GM12892 (cell line): ENCODE measurements at regions not wholly inside any gene's neighbourhood (a gene's known extent, or its start where the extent isn't known, plus 50 kb on each side); places are given as distances from the start of the nearest gene placed in this dataset.
"Not testable (repeated sequence)": the region's sequence is repeated elsewhere in the genome, so short reads cannot be mapped to it uniquely, and the experiment has no call there.

ENCODE experiments used
- DNase-seq: peaks from one replicate; pipeline ENCODE4 v3.0.0; 2011; ENCODE audit not compliant: insufficient read length
- FAIRE-seq: peaks from 2 replicates; lab custom pipeline; 2011; peaks lifted over from hg19 to GRCh38; lab: Jason Lieb, UNC
- POLR2A ChIP-seq: IDR thresholded peaks from 2 replicates; pipeline ENCODE4 v1.6.1; 2011; ENCODE audit warnings: low read depth, low read length, control low read depth
- POLR2AphosphoS5 ChIP-seq: IDR thresholded peaks from 2 replicates; pipeline ENCODE4 v1.6.1; 2011; ENCODE audit warnings: low read depth, low read length, control low read depth
- TAF1 ChIP-seq: IDR thresholded peaks from 2 replicates; pipeline ENCODE4 v1.6.1; 2011; ENCODE audit warnings: low read depth, mild to moderate bottlenecking, control low read depth, low read length, borderline replicate concordance

DNA sequence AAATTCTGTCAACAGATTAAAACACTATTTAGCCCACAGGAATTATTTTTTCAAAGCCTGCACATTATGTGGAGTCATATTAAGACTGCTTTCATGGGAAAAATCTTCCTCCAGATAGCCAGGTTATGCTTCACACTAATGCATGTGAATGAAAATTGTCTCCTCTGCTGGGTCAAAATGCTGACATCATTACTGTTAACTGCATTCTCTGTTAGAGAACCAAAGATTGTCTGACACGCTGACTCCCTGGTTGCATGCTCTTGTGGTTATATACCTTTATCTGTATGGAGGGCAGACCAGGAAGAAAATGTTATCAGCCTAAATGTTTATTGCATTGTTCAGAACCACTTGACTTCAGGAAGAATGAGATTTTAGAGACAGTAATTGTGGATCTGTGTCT lies 432.2 kb upstream of the MDGA2 start:
- FAIRE-seq: no peak

DNA sequence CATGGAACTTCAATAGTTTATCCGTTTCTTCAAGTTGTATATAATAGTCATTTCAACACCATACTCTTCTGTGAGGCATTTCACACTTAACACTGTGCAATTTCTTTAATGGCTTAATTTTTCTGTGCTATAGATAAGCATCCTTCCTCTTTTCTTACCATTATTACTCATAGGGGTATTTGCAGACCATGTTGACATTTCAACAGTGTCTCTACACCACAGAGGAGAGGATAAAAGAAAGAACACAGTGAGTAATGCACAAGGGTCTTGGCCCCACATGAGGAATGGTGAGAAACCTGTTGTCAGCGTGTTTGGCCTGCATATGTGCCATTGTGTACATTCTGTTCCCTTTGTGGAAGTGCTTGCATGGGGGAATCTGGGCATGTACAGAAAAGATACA lies 421.5 kb upstream of the MDGA2 start:
- no peak for FAIRE-seq
- TF ChIP-seq TAF1: no peak
- TF ChIP-seq POLR2AphosphoS5: no peak
- TF ChIP-seq POLR2A: no peak
- no peak for DNase-seq

More for the DNA sequence above, 432.2 kb upstream of the MDGA2 start:
- no peak for DNase-seq
- TF ChIP-seq POLR2A (no peak), TAF1 (no peak), POLR2AphosphoS5 (no peak)

DNA sequence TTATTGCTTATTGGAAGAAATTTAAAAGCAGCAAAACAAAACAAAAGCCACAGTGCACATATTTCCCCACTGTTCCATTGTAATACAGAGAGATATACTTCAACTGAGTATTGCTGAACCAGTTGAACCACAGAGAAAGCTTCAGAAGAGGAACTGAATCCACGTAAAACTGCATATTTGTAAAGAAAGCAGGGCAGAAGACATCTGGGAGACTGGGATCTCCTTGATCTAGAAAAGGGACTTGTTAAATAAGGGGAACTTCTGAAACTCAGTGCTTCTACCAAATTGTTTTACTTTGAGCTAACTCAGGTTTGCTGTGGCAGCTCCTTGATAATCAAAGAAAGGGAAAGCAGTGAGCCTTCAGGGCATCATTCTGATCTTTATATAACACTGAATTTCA lies 411.1 kb upstream of the MDGA2 start:
- TF ChIP-seq TAF1: no peak
- TF ChIP-seq POLR2A: no peak
- TF ChIP-seq POLR2AphosphoS5: no peak
- FAIRE-seq: no peak

DNA sequence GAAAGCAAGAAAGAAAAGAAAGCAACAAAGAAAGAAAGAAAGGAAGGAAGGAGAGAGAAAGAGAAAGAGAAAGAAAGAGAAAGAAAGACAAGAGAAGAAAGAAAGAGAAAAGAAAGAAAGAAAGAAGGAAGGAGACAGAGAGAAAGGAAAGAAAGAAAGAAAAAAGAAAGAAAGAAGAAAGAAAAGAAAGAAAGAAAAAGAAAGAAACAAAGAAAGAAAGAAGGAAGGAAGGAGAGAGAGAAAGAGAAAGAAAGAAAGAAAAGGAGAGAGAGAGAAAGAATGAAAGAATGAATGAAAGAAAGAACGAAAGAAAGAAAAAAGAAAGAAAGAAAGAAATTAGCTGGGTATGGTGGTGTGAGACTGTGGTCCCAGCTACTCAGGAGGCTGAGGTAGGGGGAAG lies 400.1 kb upstream of the MDGA2 start:
- no peak for DNase-seq

More for the DNA sequence above, 411.1 kb upstream of the MDGA2 start:
- DNase-seq: no peak

DNA sequence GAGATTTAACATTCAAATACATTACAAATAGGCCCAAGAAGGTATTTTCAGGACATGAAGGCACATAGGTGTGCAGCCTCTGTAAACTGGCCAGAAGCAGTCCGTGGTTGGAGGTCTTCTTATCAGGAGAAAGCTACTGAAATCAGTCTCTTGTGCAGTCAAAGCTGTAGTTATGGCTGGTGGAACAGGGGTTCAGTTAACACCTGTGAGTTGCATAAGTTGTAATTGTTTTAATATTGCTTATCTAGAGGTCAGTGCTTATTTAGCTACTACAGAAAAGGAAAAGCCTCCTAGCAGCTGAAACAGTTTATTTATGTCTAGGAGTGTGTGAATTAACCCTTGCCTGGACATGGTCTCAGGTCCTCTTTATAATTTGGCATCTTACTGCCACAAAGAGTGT lies 377.6 kb upstream of the MDGA2 start:
- TF ChIP-seq POLR2A (no peak), POLR2AphosphoS5 (no peak), TAF1 (no peak)
- FAIRE-seq (no peak), DNase-seq (no peak)

More for the DNA sequence above, 400.1 kb upstream of the MDGA2 start:
- FAIRE-seq: no peak
- no peak for TF ChIP-seq POLR2A
- TF ChIP-seq POLR2AphosphoS5: no peak
- no peak for TF ChIP-seq TAF1

DNA sequence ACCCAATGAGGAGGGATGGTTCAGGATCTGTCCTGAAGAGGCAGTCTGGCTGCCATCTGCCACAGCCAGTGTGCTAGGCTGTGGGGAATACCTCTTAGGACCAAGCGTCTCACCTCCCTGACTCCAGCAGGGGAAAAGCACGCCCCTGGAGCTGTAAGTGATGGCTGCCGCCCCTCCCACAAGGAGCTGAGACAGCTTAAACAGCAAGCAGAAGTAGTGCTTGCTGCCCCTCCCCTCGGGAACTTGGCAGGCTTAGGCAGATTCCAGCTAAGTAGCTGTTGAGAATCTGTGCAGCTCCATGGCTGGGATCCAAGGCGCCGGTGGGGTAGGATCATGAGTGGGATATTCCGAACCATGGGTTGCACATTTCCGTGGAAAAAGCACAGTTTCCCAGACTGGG lies 360.4 kb upstream of the MDGA2 start:
- FAIRE-seq: no peak
- TF ChIP-seq TAF1 (no peak), POLR2AphosphoS5 (no peak), POLR2A (no peak)
- DNase-seq: no peak

DNA sequence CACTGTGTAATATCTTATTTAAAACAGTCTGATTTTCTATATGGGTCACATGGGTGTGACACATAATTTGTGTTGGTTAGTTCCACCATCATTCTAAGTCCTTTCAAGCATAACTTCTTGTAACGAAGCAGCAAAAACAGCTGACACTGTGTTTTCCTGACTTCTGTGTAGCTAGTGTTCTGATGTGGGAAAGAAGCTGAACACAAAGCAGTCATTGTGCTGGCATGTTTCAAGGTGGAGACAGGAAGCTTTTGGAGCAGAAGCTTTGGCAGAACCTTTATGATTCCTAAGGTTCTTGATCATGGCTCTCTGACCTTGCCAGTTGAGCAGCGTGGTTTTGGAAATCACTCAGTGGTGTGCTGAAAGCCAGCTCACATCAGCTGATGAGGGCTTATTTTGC lies 351.7 kb upstream of the MDGA2 start:
- no peak for FAIRE-seq
- no peak for DNase-seq
- TF ChIP-seq TAF1: no peak
- TF ChIP-seq POLR2AphosphoS5: no peak
- TF ChIP-seq POLR2A: no peak

DNA sequence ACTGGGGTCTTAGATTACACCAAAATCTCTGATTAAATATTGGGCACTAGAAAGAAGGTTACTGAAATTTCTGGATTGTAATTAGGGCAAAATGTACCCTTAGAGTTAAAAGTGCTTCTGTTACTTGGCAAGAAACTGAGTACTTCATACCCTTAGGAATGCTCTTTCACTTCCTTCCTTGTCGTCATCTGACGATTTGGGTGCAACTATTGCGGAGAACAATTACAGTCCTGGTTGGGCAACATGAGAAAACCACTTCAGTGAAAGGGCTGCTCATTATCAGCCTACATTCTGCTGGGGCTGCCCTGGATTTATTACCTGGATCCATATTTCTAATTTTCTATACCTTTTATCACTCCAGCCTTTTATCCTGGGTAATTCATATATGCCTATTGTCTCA lies 348.5 kb upstream of the MDGA2 start:
- no peak for TF ChIP-seq POLR2AphosphoS5
- TF ChIP-seq POLR2A: no peak
- no peak for TF ChIP-seq TAF1
- FAIRE-seq (no peak), DNase-seq (no peak)

DNA sequence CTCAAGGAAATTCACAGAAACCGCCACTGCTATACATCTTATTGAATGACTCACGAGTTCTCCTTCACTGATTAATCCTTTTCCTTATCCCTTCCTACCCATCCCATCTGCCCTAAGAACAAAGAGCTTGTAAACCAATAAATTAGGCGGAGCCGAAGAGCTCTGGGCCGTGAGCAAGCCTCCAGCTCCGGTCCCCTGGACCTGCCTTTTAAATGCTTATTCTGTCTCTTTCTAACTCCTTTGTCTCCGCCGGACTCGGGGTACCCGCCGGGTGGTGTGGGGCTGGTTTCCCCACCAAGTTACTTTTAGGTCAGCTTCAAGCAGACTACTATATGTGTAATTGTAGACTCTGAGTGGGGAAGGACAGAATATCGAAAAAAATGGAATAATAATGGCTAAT lies 336.1 kb upstream of the MDGA2 start:
- not testable (repeated sequence) for FAIRE-seq, DNase-seq

DNA sequence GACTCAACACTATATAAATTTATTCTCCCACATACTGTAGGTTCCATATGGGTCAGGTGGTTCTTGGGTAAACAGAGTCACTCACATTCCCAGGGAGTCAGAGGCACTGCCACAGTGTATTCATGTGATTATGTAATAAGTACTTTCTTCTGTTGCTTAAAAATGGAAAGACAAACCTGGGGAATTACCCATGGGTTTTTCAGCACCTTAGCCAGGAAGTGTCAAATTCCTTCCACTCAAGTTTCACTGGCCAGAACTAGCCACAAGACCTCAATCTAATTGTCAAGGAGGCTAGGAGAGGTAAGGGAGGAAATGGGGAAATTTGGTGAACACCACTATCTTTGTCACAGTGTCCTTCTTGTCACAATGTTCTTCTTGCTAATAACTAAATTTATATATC lies 333.2 kb upstream of the MDGA2 start:
- TF ChIP-seq TAF1 (no peak), POLR2A (no peak), POLR2AphosphoS5 (no peak)
- no peak for FAIRE-seq
- no peak for DNase-seq

DNA sequence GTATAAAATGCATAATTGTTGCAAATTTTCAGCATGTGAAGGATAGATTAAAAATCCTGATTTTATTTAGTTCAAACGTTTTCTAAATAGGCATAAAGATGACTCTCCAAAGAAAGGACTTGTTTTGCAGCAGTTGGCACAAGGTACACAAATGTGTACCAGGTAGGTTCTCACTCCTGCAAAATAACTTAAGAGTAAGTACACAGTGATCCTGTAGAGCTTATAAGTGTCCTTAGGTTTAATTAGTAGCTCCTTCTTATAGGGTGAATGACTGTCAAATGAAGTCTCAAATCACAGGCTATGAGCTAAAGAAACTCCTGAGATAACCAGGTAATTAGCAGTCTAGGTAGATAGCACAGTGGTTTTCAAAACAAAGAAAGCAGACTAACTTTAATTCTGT lies 330.6 kb upstream of the MDGA2 start:
- FAIRE-seq: no peak
- no peak for TF ChIP-seq TAF1
- TF ChIP-seq POLR2A: no peak
- TF ChIP-seq POLR2AphosphoS5: no peak
- DNase-seq: no peak

DNA sequence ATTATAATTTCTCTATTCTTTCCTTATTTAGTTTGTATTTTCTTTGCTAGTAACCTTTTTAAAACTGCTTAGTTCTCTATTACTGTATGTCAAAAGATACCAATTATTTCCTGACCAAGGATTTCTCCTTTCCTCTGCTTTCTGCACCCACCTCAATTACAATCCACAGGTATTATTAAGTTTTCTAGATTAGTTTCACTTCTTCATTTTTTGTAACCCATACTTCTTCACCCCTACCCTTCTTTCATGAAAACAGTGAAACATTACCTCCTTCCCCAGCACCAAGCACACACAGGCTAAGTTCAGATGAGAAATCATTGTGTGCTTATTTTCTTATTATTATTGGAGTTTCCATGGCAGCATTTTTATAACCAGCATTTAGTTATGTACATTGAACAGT lies 318.5 kb upstream of the MDGA2 start:
- no peak for DNase-seq
- no peak for TF ChIP-seq POLR2AphosphoS5
- TF ChIP-seq POLR2A: no peak
- TF ChIP-seq TAF1: no peak
- FAIRE-seq: no peak

DNA sequence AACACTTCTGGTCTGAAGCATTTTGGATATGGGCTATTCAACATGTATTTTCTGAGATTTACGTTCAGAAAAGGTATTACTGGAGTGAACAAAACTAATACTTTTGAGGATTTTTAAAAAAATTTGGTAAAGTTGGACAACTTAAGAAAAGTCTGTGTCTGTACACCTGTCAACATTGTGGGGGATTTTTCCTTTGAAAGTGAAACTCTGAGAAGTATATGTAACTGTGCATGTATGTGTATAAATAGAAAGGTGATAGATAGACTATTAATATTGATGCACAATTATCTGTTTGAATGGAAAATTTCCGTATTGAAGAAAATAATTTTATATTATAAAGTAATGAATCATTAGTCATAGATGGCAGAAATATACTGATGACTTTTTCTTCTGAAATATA lies 312.8 kb upstream of the MDGA2 start:
- FAIRE-seq (no peak), DNase-seq (no peak)
- no peak for TF ChIP-seq TAF1
- no peak for TF ChIP-seq POLR2AphosphoS5
- TF ChIP-seq POLR2A: no peak
